ENCODE measurements at regions not wholly inside any gene's neighbourhood (a gene's known extent, or its start where the extent isn't known, plus 50 kb on each side); places are given as distances from the start of the nearest gene placed in this dataset.

- H3K4me3 ChIP-seq (ENCODE audit: low read length) = no peak overlapping the region
- TF ChIP-seq ZNF274 (IDR thresholded peaks at IDR 0.05; ENCODE audit: low read depth, low read length) = no peak
These were observed 803.7 kb downstream of the TLE4 start for GRCh38 chr9:80375477-80375876.

GRCh38 chr9:80369641-80370040, 797.9 kb downstream of the TLE4 start:
- H3K4me3 ChIP-seq (ENCODE audit: low read length) = no peak overlapping the region
- no peak for TF ChIP-seq ZNF274 (IDR thresholded peaks at IDR 0.05; ENCODE audit: low read depth, low read length)

- no peak for TF ChIP-seq ZNF274 (IDR thresholded peaks at IDR 0.05; ENCODE audit: low read depth, low read length)
- H3K4me3 ChIP-seq (ENCODE audit: low read length) = no peak overlapping the region
These were observed 794.9 kb downstream of the TLE4 start for GRCh38 chr9:80366626-80367025.

- TF ChIP-seq ZNF274 (IDR thresholded peaks at IDR 0.05; ENCODE audit: low read depth, low read length) = no peak
- no peak overlapping the region for H3K4me3 ChIP-seq (ENCODE audit: low read length)
These were observed 788.4 kb downstream of the TLE4 start for GRCh38 chr9:80359941-80360881.

- no peak overlapping the region for H3K4me3 ChIP-seq (ENCODE audit: low read length)
- no peak for TF ChIP-seq ZNF274 (IDR thresholded peaks at IDR 0.05; ENCODE audit: low read depth, low read length)
These were observed 787.5 kb downstream of the TLE4 start for GRCh38 chr9:80359291-80359690.

GRCh38 chr9:80352967-80353366, 781.2 kb downstream of the TLE4 start:
- TF ChIP-seq ZNF274 (IDR thresholded peaks at IDR 0.05; ENCODE audit: low read depth, low read length) = no peak
- H3K4me3 ChIP-seq (ENCODE audit: low read length) = no peak overlapping the region

- TF ChIP-seq ZNF274 (IDR thresholded peaks at IDR 0.05; ENCODE audit: low read depth, low read length) = no peak
- H3K4me3 ChIP-seq (ENCODE audit: low read length) = no peak overlapping the region
These were observed 779.8 kb downstream of the TLE4 start for GRCh38 chr9:80351612-80352011.

GRCh38 chr9:80326105-80326504, 754.3 kb downstream of the TLE4 start:
- TF ChIP-seq ZNF274 (IDR thresholded peaks at IDR 0.05; ENCODE audit: low read depth, low read length) = no peak
- H3K4me3 ChIP-seq (ENCODE audit: low read length) = no peak overlapping the region

GRCh38 chr9:80320916-80321315, 749.2 kb downstream of the TLE4 start:
- no peak for TF ChIP-seq ZNF274 (IDR thresholded peaks at IDR 0.05; ENCODE audit: low read depth, low read length)
- no peak overlapping the region for H3K4me3 ChIP-seq (ENCODE audit: low read length)

- no peak for TF ChIP-seq ZNF274 (IDR thresholded peaks at IDR 0.05; ENCODE audit: low read depth, low read length)
- H3K4me3 ChIP-seq (ENCODE audit: low read length) = no peak overlapping the region
These were observed 748.7 kb downstream of the TLE4 start for GRCh38 chr9:80320480-80320879.

- no peak for TF ChIP-seq ZNF274 (IDR thresholded peaks at IDR 0.05; ENCODE audit: low read depth, low read length)
- no peak overlapping the region for H3K4me3 ChIP-seq (ENCODE audit: low read length)
These were observed 733.4 kb downstream of the TLE4 start for GRCh38 chr9:80305136-80305535.

GRCh38 chr9:80294955-80295354, 723.2 kb downstream of the TLE4 start:
- no peak overlapping the region for H3K4me3 ChIP-seq (ENCODE audit: low read length)
- TF ChIP-seq ZNF274 (IDR thresholded peaks at IDR 0.05; ENCODE audit: low read depth, low read length) = no peak

GRCh38 chr9:80294318-80294717, 722.6 kb downstream of the TLE4 start:
- no peak for TF ChIP-seq ZNF274 (IDR thresholded peaks at IDR 0.05; ENCODE audit: low read depth, low read length)
- no peak overlapping the region for H3K4me3 ChIP-seq (ENCODE audit: low read length)

GRCh38 chr9:80292231-80292630, 720.5 kb downstream of the TLE4 start:
- no peak for TF ChIP-seq ZNF274 (IDR thresholded peaks at IDR 0.05; ENCODE audit: low read depth, low read length)

GRCh38 chr9:80285326-80285725, 713.6 kb downstream of the TLE4 start:
- H3K4me3 ChIP-seq (ENCODE audit: low read length) = no peak overlapping the region
- no peak for TF ChIP-seq ZNF274 (IDR thresholded peaks at IDR 0.05; ENCODE audit: low read depth, low read length)

More at GRCh38 chr9:80292231-80292630, 720.5 kb downstream of the TLE4 start:
- no peak overlapping the region for H3K4me3 ChIP-seq (ENCODE audit: low read length)

Measured in GM08714 (cell line).